Kidney epithelial cell (primary cell): ENCODE measurements at regions not wholly inside any gene's neighbourhood (a gene's known extent, or its start where the extent isn't known, plus 50 kb on each side); places are given as distances from the start of the nearest gene placed in this dataset.

Source experiments
- DNase-seq: peaks from one replicate; pipeline ENCODE4 v3.0.0-alpha.2; 2010; ENCODE audit warnings: low read depth
- H3K27me3 ChIP-seq: 2 replicates; pipeline ENCODE4 v1.6.0; 2011; ENCODE audit warnings: low read length; ENCODE audit not compliant: control insufficient read depth, insufficient read depth
- H3K36me3 ChIP-seq: 2 replicates; pipeline ENCODE4 v1.5.1; 2011; ENCODE audit warnings: low read length; ENCODE audit not compliant: control insufficient read depth, insufficient read depth
- H3K4me3 ChIP-seq: 2 replicates; pipeline ENCODE4 v1.5.1; 2011; ENCODE audit warnings: low read depth, mild to moderate bottlenecking, control low read depth, low read length
- CTCF ChIP-seq: IDR thresholded peaks from 2 replicates; pipeline ENCODE4 v1.5.1; 2011; ENCODE audit warnings: mild to moderate bottlenecking, moderate library complexity, low read length, control low read depth, inconsistent platforms; ENCODE audit not compliant: insufficient read depth, poor library complexity, severe bottlenecking

- Histone ChIP-seq H3K36me3 (no peaks in the 10 kb centered on the region), H3K27me3 (no peaks in the 10 kb centered on the region), H3K4me3 (no peak overlapping the region)
- no peak for DNase-seq
- no peak for TF ChIP-seq CTCF
Measured at GRCh38 chr19:46959894-46960556, 59.6 kb upstream of the NPAS1 start.

DNA sequence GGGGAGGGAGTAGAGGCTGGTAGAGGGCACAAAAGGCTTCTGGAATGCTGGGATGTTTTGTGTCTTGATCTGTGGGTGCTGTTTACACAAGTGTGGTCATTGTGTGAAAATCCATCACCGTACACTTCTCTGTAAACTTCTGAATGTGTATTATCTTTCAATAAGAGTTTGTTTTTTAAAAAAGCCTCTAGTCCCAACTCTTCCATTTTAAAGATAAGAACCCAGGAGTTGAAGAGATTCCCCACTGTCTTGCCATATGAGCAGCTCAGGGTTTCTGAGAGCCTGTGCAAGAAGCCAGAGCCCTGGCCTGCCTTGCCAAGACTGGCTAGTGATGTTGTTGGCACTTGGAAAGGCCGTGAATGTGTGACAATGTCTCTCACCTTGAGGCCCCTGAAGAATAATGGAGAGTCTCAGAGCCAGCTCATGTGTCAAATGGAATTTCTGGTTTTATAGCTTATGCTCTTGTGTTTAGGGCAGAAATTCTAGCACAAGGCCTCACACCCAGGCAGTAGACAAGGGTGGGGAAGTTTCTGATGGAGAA, 57.5 kb upstream of the NPAS1 start:
- Histone ChIP-seq H3K4me3 (no peak overlapping the region), H3K36me3 (no peaks in the 10 kb centered on the region), H3K27me3 (no peaks in the 10 kb centered on the region)
- no peak for TF ChIP-seq CTCF
- DNase-seq, result no peak

- TF ChIP-seq CTCF, result no peak
- Histone ChIP-seq H3K4me3 (no peak overlapping the region), H3K27me3 (no peaks in the 10 kb centered on the region), H3K36me3 (no peaks in the 10 kb centered on the region)
- no peak for DNase-seq
Measured at GRCh38 chr19:46963093-46963734, 56.4 kb upstream of the NPAS1 start.

DNA sequence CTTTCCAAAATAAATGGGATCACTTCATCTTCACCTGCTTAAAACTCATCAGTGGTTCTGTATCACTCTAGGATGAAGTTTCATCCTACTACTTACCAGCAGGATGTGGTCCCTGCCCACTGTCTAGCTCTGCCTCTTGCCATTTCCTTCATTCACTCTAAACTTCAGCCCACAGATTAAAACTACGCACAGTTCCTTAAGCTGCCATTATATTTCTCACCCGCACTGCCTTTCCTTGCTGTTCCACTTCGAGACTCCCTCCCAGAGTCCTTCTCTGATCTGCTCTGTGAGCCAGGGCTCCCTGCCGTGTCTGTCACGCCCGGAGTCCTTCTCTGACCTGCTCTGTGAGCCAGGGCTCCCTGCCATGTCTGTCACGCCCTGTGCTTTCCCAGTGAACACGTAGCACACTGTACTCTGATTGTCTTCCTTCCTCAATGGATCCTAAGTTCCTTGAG, 52.0 kb upstream of the NPAS1 start:
- no peak for TF ChIP-seq CTCF
- H3K27me3 ChIP-seq, result no peaks in the 10 kb centered on the region
- DNase-seq, result no peak
- no peaks in the 10 kb centered on the region for H3K36me3 ChIP-seq
- no peak overlapping the region for H3K4me3 ChIP-seq
